Prostate gland (tissue), 2 donors: ENCODE measurements at regions not wholly inside any gene's neighbourhood (a gene's known extent, or its start where the extent isn't known, plus 50 kb on each side); places are given as distances from the start of the nearest gene placed in this dataset.

Source experiments
- CTCF ChIP-seq, 4 experiments: fragments of 200-600 bp in 2 of 4; fragments of 450-650 bp in 2 of 4; sonication (generic) in 2 of 4; IDR thresholded peaks; 1 replicate in 3 of 4; 2 replicates in 1 of 4; pipeline ENCODE4 v1.5.1; 2016 to 2019; ENCODE audit warnings: antibody characterized with exemption in 4 of 4, mild to moderate bottlenecking in 2 of 4, moderate library complexity in 2 of 4
- POLR2A ChIP-seq: fragments of 450-650 bp; IDR thresholded peaks from one replicate; pipeline ENCODE4 v1.6.1; 2016; ENCODE audit warnings: antibody characterized with exemption, mild to moderate bottlenecking
- POLR2AphosphoS5 ChIP-seq: sonication (generic); formaldehyde crosslinking; IDR thresholded peaks from one replicate; pipeline ENCODE4 v1.6.1; 2017; ENCODE audit warnings: antibody characterized with exemption

GRCh38 chr14:42715316-42715715 is 1108.6 kb downstream of the LRFN5 start:
- TF ChIP-seq CTCF (IDR thresholded peaks at IDR 0.05) (no peak), POLR2A (no peak), POLR2AphosphoS5 (no peak)
